ENCODE measurements at regions not wholly inside any gene's neighbourhood (a gene's known extent, or its start where the extent isn't known, plus 50 kb on each side); places are given as distances from the start of the nearest gene placed in this dataset.
A peak's percentile ranks its signal among the peaks of the same experiment; 100 is the strongest.

- H3K4me1 ChIP-seq = no peaks in the 10 kb centered on the region
- intact Hi-C loops (cut with DNase I) = no loop called here
- WGBS, 3 donors = 46 to 52% (median 51%) methylated on average over 5 of the region's 5 CpGs
These were observed 517.7 kb upstream of the PSMD7 start for GRCh38 chr16:73778887-73779286.

GRCh38 chr16:73775841-73776388 lies 520.7 kb upstream of the PSMD7 start:
- Histone ChIP-seq H3K9me3 (no peaks in the 10 kb centered on the region), H3K4me3 (peak overlapping the region; percentile 4), H3K27ac (no peak overlapping the region), H3K27me3 (ENCODE audit: insufficient read depth in 3 of 3, low read length in 2 of 3) (no peaks in the 10 kb centered on the region), H3K4me1 (no peaks in the 10 kb centered on the region), H3K36me3 (ENCODE audit: insufficient read depth in 1 of 2, low read depth in 1 of 2) (no peaks in the 10 kb centered on the region)
- ATAC-seq (no peak), DNase-seq (no peak)
- 34 to 41% (median 40%) methylated on average over 10 of the region's 10 CpGs for WGBS, 3 donors
- no peak for TF ChIP-seq CTCF (IDR thresholded peaks at IDR 0.05)
- intact Hi-C loops (cut with DNase I) = no loop called here

More at GRCh38 chr16:73778887-73779286, 517.7 kb upstream of the PSMD7 start:
- H3K27ac ChIP-seq = no peak overlapping the region
- H3K9me3 ChIP-seq = no peaks in the 10 kb centered on the region
- no peaks in the 10 kb centered on the region for H3K27me3 ChIP-seq (ENCODE audit: insufficient read depth in 3 of 3, low read length in 2 of 3)
- TF ChIP-seq CTCF (IDR thresholded peaks at IDR 0.05) = no peak
- DNase-seq (no peak), ATAC-seq (no peak)
- H3K4me3 ChIP-seq = no peak overlapping the region
- no peaks in the 10 kb centered on the region for H3K36me3 ChIP-seq (ENCODE audit: insufficient read depth in 1 of 2, low read depth in 1 of 2)

- 71 to 87% (median 75%) methylated on average over 4 of the region's 4 CpGs for WGBS, 3 donors
- no peaks in the 10 kb centered on the region for H3K36me3 ChIP-seq (ENCODE audit: insufficient read depth in 1 of 2, low read depth in 1 of 2)
These were observed 525.2 kb upstream of the PSMD7 start for GRCh38 chr16:73771196-73772064.

GRCh38 chr16:73768786-73769203 lies 527.8 kb upstream of the PSMD7 start:
- no peak overlapping the region for H3K27ac ChIP-seq
- DNase-seq (no peak), ATAC-seq (no peak)
- WGBS, 3 donors = 31 to 43% (median 32%) methylated on average over 3 of the region's 3 CpGs
- intact Hi-C loops (cut with DNase I) = no loop called here
- no peak for TF ChIP-seq CTCF (IDR thresholded peaks at IDR 0.05)
- no peaks in the 10 kb centered on the region for H3K4me1 ChIP-seq
- no peak overlapping the region for H3K4me3 ChIP-seq
- H3K36me3 ChIP-seq (ENCODE audit: insufficient read depth in 1 of 2, low read depth in 1 of 2) = no peaks in the 10 kb centered on the region
- no peaks in the 10 kb centered on the region for H3K9me3 ChIP-seq
- no peaks in the 10 kb centered on the region for H3K27me3 ChIP-seq (ENCODE audit: insufficient read depth in 3 of 3, low read length in 2 of 3)

More at GRCh38 chr16:73771196-73772064, 525.2 kb upstream of the PSMD7 start:
- intact Hi-C loops (cut with DNase I) = no loop called here
- no peaks in the 10 kb centered on the region for H3K27me3 ChIP-seq (ENCODE audit: insufficient read depth in 3 of 3, low read length in 2 of 3)
- DNase-seq (no peak), ATAC-seq (no peak)
- TF ChIP-seq CTCF (IDR thresholded peaks at IDR 0.05) = no peak
- H3K4me1 ChIP-seq = no peaks in the 10 kb centered on the region
- no peak overlapping the region for H3K27ac ChIP-seq
- no peaks in the 10 kb centered on the region for H3K9me3 ChIP-seq
- no peak overlapping the region for H3K4me3 ChIP-seq

Measured in psoas muscle (tissue), 7 donors.